OCI-LY7 (cell line): ENCODE measurements at regions not wholly inside any gene's neighbourhood (a gene's known extent, or its start where the extent isn't known, plus 50 kb on each side); places are given as distances from the start of the nearest gene placed in this dataset. TPM values are rescaled to one million over a fixed set of nuclear protein-coding genes. Genes with fewer than 3 reads are reported as not detected.

Source experiments
- BruUV-seq: library from RNA; stranded (reverse); fragments of 400-500 nt; replicated peaks from 2 replicates; lab custom pipeline; 2021; lab: Mats Ljungman, UMichigan
- CTCF ChIA-PET: fragments of 300-600 bp; sonication (Branson Sonifier 250); formaldehyde crosslinking; loops from one replicate; lab custom pipeline; 2022; ENCODE audit warnings: antibody characterized with exemption; ENCODE audit not compliant: unreplicated experiment; lab: Charles Lee
- POLR2A ChIA-PET: fragments of 300-600 bp; sonication (Branson Sonifier 250); formaldehyde crosslinking; loops from one replicate; lab custom pipeline; 2022; ENCODE audit warnings: antibody characterized with exemption; lab: Charles Lee
- DNase-seq: peaks from one replicate; pipeline ENCODE4 v3.0.0-alpha.2; 2015; ENCODE audit warnings: low spot score
- H2AFZ ChIP-seq: fragments of 200-600 bp; sonication (generic), shearing (Covaris generic); 2 replicates; pipeline ENCODE4 v1.6.1; 2014; ENCODE audit warnings: mild to moderate bottlenecking, antibody characterized with exemption, low read length, moderate library complexity
- H3K27ac ChIP-seq: fragments of 200-600 bp; sonication (generic); 2 replicates; pipeline ENCODE4 v1.5.1; 2014; ENCODE audit warnings: mixed run types, low read depth, mild to moderate bottlenecking, moderate library complexity, low read length, inconsistent platforms; ENCODE audit not compliant: poor library complexity, severe bottlenecking
- H3K36me3 ChIP-seq: fragments of 200-600 bp; sonication (generic); 2 replicates; pipeline ENCODE4 v1.6.1; 2014; ENCODE audit warnings: mild to moderate bottlenecking, antibody characterized with exemption, low read length, moderate library complexity, mixed read lengths; ENCODE audit not compliant: insufficient read depth
- H3K4me1 ChIP-seq: fragments of 200-600 bp; sonication (generic); 2 replicates; pipeline ENCODE4 v1.5.1; 2014; ENCODE audit warnings: mild to moderate bottlenecking, low read length; ENCODE audit not compliant: insufficient read depth, poor library complexity, severe bottlenecking
- H3K4me2 ChIP-seq: fragments of 200-600 bp; sonication (generic); 2 replicates; pipeline ENCODE4 v1.6.1; 2014; ENCODE audit warnings: mild to moderate bottlenecking, low read length
- H3K4me3 ChIP-seq: fragments of 200-600 bp; sonication (generic); 2 replicates; pipeline ENCODE4 v1.5.1; 2014; ENCODE audit warnings: mild to moderate bottlenecking, low read depth, low read length; ENCODE audit not compliant: poor library complexity, severe bottlenecking
- H3K79me2 ChIP-seq: fragments of 200-600 bp; sonication (generic); 2 replicates; pipeline ENCODE4 v1.6.1; 2016; ENCODE audit warnings: low read depth, mild to moderate bottlenecking, low read length, moderate library complexity, mixed read lengths; ENCODE audit not compliant: insufficient read depth
- H3K9me2 ChIP-seq: fragments of 200-600 bp; sonication (generic); 2 replicates; pipeline ENCODE4 v1.6.1; 2016; ENCODE audit warnings: mild to moderate bottlenecking, low read length, mixed read lengths; ENCODE audit not compliant: insufficient read depth
- H3K9me3 ChIP-seq: fragments of 200-600 bp; sonication (generic); 2 replicates; pipeline ENCODE4 v1.6.1; 2014; ENCODE audit warnings: mild to moderate bottlenecking, mixed run types, low read length, mixed read lengths
- H4K20me1 ChIP-seq: fragments of 200-600 bp; sonication (generic); 2 replicates; pipeline ENCODE4 v1.6.1; 2014; ENCODE audit warnings: mild to moderate bottlenecking, antibody characterized with exemption, low read length, moderate library complexity, mixed read lengths; ENCODE audit not compliant: insufficient read depth
- CTCF ChIP-seq: fragments of 200-600 bp; sonication (generic); conservative IDR thresholded peaks from 2 replicates; pipeline ENCODE4 v1.5.1; 2014; ENCODE audit warnings: mild to moderate bottlenecking, antibody characterized with exemption, low read length, moderate library complexity, mixed read lengths
- EZH2phosphoT487 ChIP-seq: fragments of 200-600 bp; sonication (generic); IDR thresholded peaks from 2 replicates; pipeline ENCODE4 v1.6.1; 2018; ENCODE audit warnings: low read depth, borderline replicate concordance, mild to moderate bottlenecking, mixed run types, antibody characterized with exemption, low read length, moderate library complexity, mixed read lengths
- intact Hi-C: fragments of 100-400 bp; cut with micrococcal nuclease; formaldehyde crosslinking; loops from one replicate; pipeline ENCODE4 v1.10.0; 2022; ENCODE audit not compliant: unreplicated experiment
- small RNA-seq: library from RNA; depleted of rRNA; stranded (forward); fragments of <200 nt; gene quantifications from one replicate; pipeline ENCODE3, GENCODE V24; 2014

DNA sequence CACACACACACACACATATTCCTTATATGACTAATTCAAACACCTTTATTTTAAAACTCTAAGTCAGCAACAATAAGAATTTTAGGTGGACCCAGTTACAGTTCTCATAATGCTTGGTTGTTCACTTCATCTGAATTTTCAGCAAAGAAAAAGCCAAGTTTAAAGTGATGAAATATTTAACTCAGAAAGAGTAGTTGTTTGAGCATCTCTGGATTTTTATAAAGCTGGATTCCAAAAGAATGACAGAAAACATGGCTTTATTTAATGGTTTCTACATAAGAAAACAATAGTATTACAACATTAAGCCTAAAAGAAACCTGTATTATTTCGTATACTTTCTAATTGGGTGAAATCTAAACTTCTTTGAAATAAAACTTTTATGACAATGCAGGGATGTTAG is 54.2 kb upstream of the ADAMTS5 start:
- Histone ChIP-seq H3K27ac (no peak overlapping the region), H4K20me1 (no peaks in the 10 kb centered on the region), H3K36me3 (no peaks in the 10 kb centered on the region), H3K9me2 (no peaks in the 10 kb centered on the region), H3K9me3 (no peaks in the 10 kb centered on the region), H2AFZ (no peak overlapping the region), H3K4me3 (no peak overlapping the region), H3K79me2 (no peaks in the 10 kb centered on the region), H3K4me1 (no peaks in the 10 kb centered on the region), H3K4me2 (no peak overlapping the region)
- no peak for TF ChIP-seq CTCF
- TF ChIP-seq EZH2phosphoT487, result no peak
- intact Hi-C loops, result no loop called here
- POLR2A ChIA-PET, result no interaction called here
- no peak for DNase-seq
- no TSS peak for BruUV-seq
- CTCF ChIA-PET, result no interaction called here

DNA sequence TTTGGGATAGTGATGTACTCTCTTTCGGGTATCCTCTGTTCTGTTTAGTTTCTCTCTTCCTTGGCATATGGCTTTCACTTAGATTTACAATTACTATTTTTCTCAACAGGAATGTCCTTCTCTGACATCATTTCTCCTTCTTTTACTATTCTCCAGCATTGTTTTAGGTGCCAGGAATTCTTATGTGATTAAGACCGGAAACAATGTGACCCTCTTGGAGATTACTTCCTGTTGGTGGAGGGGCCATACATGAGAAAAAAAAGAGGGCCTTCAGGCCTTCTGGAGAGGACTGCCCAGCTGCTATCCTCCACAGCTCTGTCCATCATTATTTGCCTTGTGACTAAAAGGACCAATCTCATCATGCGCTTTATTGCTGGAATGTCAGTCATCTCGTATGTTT is 50.4 kb upstream of the ADAMTS5 start:
- Histone ChIP-seq H3K79me2 (no peaks in the 10 kb centered on the region), H4K20me1 (no peaks in the 10 kb centered on the region), H3K4me3 (no peak overlapping the region), H3K4me2 (no peak overlapping the region), H3K4me1 (no peaks in the 10 kb centered on the region), H3K36me3 (no peaks in the 10 kb centered on the region), H3K9me2 (no peaks in the 10 kb centered on the region), H2AFZ (no peak overlapping the region), H3K27ac (no peak overlapping the region), H3K9me3 (peaks cover 5% of the 10 kb centered on the region; the same call in 1 of the 2 replicates)
- ChIA-PET CTCF (no interaction called here), POLR2A (no interaction called here)
- no peak for DNase-seq
- intact Hi-C loops, result no loop called here
- TF ChIP-seq CTCF (no peak), EZH2phosphoT487 (no peak)
- BruUV-seq, result no TSS peak

Small RNA genes lying in the stretch of these regions (small RNA-seq; reads per million reads assigned to genes)
- gene NCSTNP1 (not detected), gene RF00026 (not detected)
